HG02642 (cell line): ENCODE measurements at regions not wholly inside any gene's neighbourhood (a gene's known extent, or its start where the extent isn't known, plus 50 kb on each side); places are given as distances from the start of the nearest gene placed in this dataset.
"Not testable (repeated sequence)": the region's sequence is repeated elsewhere in the genome, so short reads cannot be mapped to it uniquely, and the experiment has no call there.

Source experiments
- ATAC-seq: cut with Tn5 transposase; IDR thresholded peaks from one replicate; pipeline ENCODE4 v1.9.1; 2021; ENCODE audit warnings: mild to moderate bottlenecking; ENCODE audit not compliant: unreplicated experiment, poor library complexity

DNA sequence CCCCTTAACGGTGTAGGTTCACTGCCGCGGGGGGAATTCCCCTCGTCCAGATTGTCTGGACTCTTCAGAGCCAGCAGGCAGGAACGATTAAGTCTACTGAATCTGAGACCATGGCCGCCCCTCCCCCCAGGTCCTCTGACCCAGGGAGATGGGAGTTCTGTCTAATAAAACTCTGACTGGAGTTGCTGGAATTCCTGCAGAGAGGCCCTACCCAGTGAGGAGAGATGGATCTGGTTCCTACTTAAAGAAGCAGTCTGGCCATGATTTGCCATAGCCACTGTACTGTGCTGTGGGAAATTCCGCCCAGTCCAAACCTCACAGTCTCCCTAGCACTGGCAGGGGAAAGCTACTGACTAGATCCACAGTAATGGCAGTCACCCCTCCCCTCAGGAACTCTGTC, 237.7 kb upstream of the RASA1 start:
- ATAC-seq, result no peak

DNA sequence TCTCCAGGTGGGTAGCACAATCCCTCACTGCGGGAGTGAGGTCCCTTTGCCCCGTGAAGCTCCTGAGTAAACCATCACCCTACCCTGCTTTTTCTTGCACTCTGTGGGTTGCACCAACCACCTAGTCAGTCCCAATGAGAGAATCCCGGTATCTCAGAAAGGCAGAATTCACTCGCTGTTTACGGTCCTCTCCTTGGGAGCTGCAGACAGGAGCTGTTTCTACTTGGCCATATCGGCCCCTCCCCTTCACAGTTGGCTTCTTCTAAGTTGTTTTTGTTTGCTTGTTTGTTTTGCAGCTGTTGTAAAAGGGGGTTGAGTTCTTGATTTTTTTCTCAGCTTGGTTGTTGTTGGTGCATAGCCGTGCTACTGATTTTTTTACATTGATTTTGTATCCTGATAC, 237.0 kb upstream of the RASA1 start:
- ATAC-seq, result no peak

DNA sequence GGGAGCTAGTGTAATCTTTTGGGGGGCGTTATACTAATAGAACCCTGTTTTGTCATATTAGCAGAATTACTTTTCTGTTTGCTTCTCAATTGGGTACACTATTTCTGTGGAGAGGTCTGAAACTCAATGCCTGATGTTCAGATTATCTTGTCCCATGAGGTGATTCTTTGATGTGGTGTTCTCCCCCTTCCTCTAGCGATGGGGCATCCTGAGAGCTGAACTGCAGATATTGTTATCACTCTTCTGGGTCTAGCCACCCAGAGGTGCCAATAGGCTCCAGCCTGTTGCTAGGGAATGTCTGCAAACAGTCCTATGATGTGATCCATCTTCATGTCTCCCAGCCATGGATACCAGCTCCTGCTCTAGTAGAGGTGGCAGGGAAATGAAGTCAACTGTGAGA, 233.1 kb upstream of the RASA1 start:
- ATAC-seq, result no peak

DNA sequence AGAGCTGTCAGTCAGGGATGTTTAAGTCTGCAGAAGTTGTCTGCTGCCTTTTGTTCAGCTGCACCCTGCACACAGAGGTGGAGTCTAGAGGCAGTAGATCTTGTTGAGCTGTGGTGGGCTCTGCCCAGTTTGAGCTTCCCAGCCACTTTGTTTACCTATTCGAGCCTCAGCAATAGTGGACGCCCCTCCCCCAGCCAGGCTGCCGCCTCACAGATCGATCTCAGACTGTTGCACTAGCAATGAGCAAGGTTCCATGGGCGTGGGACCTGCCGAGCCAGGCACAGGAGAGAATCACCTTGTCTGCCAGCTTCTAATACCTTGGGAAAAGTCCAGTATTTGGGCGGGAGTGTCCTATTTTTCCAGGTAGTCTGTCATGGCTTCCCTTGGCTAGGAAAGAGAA, 225.1 kb upstream of the RASA1 start:
- ATAC-seq, result no peak

DNA sequence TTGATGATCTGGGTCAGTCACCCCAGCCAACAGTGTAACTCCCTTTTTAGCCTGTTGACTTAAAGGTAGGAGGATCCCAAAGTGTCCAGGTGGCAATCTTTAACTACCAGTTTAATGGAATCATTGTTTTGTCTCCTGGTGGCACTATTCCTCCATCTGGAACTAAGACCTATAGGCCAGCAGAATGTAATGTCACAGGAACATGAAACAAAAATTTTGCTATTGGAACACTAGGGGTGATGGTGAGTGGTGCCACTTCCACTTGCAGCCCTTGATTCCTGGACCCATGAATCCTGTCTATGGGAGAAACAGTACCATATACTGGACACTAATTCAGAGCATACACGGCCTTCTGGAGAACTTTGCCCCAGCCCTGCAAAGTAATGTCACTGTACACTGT, 219.5 kb upstream of the RASA1 start:
- ATAC-seq, result no peak

DNA sequence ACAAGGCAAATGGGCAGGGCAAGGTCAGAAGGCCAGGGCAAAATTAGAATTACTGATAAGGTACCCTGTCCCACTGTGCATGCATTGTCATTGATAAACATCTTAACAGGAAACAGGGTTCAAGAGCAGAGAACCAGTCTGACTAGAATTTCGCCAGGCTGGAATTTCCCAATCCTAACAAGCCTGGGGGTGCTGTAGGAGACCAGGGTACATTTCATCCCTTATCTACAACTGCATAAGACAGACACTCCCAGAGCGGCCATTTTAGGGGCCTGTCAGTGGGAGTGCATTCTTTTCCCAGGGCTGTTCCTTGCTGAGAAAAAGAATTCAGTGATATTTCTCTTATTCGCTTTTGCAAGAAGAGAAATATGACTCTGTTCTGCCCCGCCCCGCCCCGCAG, 218.7 kb upstream of the RASA1 start:
- ATAC-seq, result not testable (repeated sequence)

DNA sequence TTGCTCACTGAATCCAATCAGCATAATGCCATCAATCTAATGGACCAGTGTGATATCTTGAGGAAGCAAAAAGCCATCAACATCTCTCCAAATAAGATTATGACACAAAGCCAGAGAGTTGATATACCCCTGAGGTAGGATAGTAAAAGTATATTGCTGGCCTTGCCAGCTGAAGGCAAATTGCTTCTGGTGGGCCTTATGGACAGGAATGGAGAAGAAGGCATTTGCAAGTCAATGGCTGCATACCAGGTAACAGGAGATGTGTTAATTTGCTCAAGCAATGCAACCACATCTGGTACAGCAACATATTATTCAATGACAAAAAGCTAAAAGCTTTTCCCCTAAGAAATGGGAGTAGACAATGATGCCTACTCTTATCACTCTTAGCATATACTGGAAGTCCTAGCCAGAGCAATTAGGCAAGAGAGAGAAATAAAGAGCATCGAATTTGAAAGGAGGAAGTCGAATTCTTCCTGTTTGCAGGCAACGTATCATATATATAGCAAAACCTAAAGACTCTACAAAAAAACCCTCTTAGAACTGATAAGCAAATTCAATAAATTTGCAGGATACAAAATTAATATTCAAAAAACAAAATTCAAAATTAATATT, 216.1 kb upstream of the RASA1 start:
- ATAC-seq, result no peak

DNA sequence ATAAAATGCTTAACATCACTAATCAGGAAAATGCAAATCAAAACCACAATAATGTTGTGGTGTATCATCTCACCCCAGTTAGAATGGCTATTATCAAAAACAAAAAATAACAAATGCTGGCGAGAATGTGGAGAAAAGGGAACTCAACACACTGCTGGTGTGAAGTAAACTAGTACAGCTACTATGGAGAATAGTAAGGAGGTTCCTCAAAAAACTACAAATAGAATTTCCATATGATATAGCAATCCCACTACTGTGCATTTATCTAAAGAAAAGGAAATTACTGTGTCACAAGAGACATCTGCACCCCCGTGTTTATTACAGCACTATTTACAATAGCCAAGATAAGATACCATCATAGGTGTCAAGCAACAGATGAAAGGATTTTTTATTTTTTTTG, 214.5 kb upstream of the RASA1 start:
- no peak for ATAC-seq

DNA sequence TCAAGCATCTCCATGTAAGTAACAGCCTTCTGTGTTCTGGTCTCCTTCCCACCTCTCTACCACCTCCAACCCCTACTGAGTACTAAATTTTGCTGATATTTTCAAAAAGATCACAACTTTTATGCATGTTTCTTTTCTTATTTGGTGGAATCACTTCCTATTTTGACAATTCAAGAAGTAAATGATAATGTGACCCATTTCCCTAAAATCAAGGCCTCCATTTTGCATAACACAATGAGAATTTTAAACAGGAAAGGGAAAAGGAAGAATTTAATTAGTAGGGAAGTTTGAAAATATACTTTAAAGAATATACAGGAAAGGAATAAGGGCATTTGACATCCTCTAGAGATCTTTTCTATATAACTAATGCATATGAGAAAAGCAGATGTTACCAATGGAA, 212.9 kb upstream of the RASA1 start:
- no peak for ATAC-seq

DNA sequence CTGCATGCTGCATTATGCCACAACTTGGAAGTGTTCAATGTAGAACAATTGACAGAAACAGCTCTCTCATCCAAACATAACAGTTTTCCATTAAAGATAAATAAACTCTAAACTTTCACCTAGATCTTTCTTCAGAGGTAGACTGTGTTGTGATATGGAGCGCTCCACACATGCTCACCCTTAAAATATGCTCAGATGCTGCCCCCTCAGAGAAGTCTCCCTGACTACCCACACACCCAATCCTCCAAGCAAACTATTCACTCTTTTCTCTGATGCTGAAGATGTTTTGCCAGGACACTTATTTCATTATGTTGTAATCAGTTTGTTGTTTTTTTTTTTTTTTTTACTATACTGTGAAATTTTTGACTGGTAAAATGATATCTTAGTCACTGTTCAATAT, 206.6 kb upstream of the RASA1 start:
- ATAC-seq, result no peak

DNA sequence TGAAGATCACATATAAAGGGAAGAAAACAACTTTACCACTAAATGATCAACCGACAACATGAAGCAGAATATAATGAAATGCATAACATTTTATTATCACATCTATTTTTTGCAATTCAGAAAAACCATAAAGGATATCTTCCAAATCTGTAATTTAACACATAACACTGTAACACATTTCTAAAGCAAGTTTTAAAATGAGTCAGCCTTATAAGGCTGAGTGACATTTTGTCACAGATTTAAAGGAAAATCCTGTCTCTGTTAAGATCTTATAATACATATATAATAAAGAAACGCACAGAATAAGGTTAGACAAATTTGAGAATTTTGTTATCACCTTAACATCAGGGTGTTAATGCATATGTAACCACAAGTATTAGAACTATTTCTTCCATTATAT, 198.4 kb upstream of the RASA1 start:
- no peak for ATAC-seq

DNA sequence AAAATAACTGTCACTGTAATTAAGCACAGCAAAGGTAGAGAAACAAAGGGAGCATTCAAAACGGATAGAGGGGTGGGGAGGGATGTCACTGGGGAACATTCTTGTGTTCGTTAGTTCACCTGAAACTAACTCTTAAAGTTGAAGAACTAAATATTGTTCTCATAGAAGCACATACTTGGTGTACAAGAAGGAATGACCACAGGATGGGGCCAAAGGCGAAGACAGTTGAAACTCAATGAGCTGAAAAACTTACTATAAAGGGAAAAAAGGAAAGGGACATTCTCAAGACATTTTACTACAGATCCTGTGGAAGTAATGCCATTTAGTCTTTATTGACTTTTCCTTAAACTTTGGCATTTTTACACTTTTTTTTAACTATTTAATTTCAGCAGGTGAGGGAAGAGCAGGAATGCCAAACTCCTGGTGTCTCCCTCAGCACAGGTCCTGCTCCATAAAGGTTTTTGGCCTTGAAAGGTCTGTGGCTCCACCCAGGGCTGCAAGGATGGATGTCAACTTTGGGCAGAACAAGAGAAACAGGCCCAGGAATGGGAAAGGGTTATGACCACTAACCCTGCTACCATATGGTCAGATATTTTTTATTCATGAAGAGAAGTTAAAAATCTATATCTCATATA, 197.6 kb upstream of the RASA1 start:
- no peak for ATAC-seq

DNA sequence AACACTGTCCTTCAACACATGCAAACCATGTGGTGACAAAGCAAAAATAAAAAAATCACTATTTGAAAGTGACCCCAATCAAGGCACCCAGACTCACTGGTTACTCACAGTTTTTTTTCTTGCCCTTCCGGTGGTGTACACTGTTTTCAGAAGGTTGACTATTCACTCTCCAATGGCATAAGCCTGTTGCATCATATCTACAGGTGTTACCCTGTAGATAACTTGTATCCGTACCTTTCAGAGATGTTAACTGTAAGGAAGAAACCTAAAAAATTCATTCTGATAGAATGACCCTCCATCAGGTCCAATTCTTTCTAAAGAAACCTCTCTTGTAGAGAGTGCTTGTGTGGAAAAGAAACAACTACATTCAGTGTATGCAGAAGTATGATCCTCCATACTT, 193.6 kb upstream of the RASA1 start:
- no peak for ATAC-seq

DNA sequence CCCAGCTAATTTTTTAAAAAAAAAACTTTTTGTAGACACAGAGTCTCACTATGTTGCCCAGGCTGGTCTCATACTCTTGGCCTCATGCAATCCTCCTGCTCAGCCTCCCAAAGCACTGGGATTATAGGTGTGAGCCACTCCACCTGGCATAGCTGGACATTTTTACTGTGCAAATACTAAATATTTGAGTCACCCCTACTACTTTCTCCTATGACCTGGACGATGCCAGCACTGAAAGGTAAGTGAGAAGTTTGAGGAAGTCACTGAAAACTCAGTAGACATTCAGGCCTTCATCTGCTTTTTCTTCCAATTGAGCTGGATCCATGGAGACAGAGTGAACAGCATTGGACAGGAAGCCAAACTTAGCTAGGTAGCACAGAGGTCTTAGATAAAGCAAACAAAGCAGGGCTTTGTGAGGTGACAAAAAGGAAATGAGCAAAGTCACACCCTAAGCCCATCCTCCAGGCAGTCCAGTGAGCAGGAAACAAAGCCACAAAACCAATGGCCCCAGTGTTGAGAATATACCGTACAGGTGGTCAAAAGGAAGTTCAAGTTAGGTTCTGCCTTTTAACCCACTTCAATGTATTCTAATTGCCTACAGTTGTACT, 192.6 kb upstream of the RASA1 start:
- ATAC-seq, result peak; percentile 96

DNA sequence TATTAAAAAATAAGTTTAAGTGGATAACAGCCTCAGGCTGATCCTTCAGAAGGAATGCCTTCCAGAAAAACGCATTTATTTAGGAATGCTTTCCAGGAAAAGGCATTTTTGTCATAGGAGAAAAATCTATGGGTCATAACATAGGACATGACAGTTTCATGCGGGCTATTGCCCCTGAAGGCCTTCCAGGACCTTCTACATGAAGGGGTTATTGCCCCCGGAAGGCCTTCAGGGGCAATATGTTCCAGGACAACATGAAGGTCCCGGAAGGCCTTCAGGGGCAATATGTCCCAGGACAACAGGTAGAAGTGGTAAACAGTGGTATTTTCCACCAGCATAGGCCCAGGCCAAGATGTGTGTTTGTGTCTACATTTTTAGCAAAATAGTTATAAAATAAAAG, 191.3 kb upstream of the RASA1 start:
- no peak for ATAC-seq

DNA sequence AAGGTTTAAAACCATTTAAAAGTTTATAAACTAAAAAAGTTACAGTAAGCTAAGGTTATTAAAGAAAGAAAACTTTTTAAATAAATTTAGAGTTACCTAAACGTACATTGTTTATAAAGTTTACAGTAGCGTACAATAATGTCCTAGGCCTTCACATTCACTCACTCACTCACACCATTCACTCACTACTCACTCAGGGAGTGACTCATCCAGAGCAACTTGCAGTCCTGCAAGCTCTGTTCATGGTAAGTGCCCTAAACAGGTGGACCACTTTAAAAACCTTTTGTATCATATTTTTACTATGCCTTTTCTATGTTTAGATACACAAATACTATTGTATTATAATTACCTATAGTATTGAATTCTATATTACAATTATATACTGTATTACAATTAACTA, 190.8 kb upstream of the RASA1 start:
- ATAC-seq, result no peak

DNA sequence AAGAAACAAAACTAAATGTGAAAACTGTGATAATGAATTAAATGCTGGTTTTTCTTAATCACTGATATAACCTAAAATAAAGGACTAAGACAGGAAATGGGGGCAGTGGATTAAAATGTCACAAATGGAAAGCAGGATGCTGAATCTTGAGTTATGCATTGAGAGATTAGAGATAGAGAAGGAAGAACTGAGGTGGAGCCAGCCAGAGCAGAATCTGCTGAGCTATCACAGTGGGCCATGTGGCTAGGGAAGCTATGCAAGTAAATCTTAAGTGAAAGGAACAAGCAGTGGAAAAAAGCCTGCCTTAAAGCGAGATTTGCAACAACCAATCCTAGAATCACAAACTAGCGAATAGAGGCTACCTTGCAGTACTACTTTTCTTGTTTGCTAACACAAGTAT, 188.5 kb upstream of the RASA1 start:
- ATAC-seq, result no peak

DNA sequence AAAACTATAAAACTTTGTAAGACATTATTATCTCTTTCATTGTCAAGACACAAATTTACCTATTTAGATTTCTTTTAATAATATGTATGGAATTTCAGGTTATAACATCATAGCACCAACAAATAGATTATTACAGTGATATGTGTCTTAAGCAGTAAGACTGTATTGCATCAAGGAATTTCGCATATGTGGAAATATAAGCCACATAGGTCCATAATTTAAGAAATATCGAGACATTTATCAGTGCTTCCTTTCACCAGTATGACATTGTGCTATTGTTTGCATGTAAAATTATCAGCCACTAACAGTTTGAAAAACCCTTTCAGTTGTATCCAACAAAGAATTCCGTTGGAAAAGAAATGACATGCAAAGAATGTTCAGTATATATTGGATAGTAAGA, 186.7 kb upstream of the RASA1 start:
- peak; percentile 10 for ATAC-seq

DNA sequence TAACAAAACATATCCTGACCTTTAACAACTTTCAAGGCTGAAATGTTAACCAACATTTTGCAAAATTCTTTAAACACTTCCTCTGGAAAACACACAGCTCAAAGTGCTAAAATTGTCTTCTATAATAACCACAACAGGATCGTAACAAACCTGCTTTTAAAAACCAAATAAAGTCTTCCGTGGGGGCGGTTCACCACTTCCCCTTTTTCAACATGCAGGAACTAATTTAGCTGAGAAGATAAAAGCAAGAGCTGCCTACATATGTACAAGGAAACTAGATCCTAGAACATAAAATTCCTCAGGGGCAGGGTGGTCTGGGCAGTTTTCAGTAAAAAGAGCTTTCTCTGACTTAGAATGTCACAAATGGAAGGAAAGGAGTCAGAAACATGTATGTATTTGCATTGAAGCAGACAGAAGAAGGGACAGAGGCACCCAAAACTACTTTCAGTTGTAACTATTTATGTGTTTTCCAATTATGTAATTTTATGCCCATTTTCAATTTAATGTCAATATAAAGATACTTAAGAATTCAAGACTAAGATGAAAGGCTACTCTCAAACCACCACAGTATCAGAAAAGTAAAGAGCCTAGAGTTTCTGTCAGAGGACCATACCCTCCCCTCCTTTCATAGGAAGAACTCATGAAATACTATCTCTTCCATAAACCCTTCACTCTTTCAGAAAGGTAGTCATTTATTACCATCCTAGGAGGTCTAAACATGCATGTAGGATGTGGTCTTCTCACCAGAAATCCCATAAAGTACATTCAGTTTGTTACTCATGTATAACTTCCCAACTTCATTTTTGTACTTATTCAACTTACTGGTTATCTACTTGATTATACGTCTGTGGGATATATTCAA, 185.9 kb upstream of the RASA1 start:
- peak; percentile 92 for ATAC-seq

DNA sequence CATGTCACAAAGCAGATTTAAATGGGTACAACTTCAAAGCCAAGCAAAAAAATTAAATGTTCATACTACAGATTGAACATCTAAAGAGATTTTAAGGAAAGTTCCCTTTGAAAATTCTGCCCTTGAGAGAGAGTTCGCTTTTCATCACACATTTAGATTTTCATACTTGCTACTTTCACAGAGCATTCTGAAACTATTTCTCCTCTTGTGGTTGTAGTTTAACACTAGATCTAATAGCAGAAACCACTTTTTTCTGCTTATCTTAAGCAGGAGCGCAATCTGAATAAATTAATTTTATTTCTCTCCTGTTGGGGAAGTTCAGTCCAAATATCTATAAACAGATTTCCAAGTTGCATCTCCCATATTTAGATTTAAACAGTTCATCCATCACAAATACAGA, 173.3 kb upstream of the RASA1 start:
- no peak for ATAC-seq

DNA sequence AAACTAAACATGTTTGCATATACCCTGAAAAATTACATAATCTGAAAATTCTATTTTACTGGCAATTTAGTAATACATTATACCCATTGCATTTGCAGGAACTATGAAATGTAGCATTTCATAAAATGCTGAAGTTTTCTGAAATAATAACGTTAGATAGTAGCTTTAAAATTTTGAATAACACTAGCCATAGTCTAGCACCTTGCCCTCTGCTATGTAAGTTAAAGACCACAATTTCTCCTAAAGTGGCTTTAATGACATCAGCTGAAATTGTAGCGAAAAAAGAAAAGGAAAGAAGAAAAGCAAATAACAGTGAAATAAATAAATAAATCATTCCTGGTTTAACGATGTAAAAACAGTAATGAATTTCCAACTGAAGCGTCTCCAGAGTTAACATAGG, 172.8 kb upstream of the RASA1 start:
- no peak for ATAC-seq
